Inferior parietal cortex (tissue), 1 donor: ENCODE measurements at regions not wholly inside any gene's neighbourhood (a gene's known extent, or its start where the extent isn't known, plus 50 kb on each side); places are given as distances from the start of the nearest gene placed in this dataset.

Source experiments
- DNase-seq: peaks from one replicate; pipeline ENCODE4 v3.0.0-alpha.2; 2016; ENCODE audit errors: extremely low spot score

DNA sequence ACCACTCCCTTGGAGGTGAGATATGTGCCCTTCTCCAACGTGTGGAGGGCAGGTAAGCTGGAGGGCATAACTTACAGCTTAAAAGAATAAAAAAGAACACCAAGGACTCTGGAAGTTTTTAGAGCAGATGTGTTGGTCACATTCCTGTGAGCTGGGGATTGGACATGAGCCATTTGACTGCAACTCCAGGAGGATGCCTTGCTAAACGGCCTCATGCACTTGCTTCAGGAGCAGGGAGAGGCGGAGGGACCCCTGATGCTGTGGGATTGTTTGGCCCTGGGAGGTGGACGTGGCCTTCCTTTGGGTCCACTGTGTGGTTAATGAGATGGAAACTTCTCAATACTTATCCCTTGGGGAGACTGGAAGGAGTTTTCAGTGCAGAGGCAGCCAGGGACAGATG is 185.6 kb downstream of the RHOU start:
- no peak for DNase-seq

GRCh38 chr1:228921481-228921880 is 186.2 kb downstream of the RHOU start:
- DNase-seq, result no peak

DNA sequence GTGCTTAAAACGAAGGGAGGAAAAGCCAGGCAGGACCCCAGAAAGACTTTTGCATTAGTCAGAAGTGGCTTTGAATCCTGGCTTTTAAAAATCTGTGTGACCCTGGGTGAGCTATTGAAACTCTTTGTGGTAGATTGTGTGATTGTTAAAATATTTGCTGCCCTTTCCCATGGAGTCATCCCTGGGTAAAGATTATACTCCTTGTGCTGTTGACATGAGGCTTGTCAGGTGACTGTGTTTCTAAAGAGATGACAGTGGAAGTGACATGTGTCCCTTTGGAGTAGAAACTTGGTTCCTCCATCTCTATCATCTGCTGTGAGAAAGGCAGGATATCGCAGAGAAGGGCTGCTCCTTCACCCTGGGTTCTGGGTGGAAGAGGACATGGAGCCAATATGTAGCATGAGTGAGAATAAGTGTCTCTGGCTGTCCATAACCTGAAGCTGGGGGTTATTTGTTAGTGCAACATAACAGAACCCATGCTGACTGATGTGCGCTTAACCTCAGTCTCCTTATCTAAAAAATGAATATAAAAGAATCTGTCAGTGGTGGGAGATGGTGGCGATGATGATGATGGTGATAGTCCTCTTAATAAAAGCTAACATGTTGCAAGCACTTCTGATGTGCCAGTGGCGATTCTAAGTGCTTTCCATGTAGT is 187.6 kb downstream of the RHOU start:
- no peak for DNase-seq

DNA sequence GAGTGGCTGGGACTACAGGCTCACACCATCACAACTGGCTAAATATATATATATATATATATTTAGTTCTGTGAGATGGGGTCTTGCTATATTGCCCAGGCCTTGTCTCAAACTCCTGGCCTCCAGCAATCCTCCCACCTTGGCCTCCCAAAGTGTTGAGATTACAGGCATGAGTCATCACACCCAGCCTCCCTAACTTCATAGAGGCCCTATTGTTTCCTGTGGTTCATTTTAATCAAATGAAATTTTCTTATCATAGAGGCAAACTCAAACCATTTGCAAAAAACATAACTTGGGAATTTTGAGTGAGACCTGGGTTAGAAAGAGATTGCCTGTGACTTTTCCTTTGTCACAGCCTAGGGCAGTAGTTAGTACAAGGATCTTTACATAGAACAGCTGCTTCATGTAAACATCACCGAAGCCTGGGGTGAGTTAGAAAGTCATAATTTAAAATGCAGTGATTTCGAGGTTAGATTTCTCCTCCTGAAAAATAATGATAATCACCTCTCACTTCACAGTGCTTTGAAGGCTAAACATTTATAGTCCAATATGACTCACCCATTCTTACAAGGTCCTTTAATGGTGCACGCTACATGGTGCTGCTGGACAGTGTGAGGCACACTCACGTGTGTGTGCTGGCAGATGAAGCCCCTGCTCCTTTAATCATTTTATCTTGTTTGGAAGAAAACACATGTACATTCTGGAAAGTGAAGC is 188.9 kb downstream of the RHOU start:
- DNase-seq, result no peak

DNA sequence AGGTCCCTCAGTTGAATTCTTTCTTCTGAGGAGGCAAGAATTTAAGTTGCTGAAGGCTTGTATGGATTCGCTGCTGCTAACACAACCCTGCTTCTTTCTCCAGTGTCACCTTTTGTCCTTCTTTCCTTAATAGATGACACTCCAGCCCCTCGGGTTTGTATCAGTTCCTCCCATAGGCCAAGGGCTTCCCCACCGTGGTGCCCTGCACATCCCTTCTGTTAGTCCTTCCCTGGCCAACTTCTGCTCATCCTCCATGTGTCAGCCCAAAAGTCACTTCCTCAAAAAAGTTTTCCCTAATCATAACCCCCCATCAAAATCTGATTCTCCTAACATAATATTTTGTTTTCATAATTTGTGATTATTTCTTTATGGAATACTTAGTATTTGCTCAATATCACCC is 190.4 kb downstream of the RHOU start:
- no peak for DNase-seq

- no peak for DNase-seq
Observed at GRCh38 chr1:228927421-228927820, 192.1 kb downstream of the RHOU start.

DNA sequence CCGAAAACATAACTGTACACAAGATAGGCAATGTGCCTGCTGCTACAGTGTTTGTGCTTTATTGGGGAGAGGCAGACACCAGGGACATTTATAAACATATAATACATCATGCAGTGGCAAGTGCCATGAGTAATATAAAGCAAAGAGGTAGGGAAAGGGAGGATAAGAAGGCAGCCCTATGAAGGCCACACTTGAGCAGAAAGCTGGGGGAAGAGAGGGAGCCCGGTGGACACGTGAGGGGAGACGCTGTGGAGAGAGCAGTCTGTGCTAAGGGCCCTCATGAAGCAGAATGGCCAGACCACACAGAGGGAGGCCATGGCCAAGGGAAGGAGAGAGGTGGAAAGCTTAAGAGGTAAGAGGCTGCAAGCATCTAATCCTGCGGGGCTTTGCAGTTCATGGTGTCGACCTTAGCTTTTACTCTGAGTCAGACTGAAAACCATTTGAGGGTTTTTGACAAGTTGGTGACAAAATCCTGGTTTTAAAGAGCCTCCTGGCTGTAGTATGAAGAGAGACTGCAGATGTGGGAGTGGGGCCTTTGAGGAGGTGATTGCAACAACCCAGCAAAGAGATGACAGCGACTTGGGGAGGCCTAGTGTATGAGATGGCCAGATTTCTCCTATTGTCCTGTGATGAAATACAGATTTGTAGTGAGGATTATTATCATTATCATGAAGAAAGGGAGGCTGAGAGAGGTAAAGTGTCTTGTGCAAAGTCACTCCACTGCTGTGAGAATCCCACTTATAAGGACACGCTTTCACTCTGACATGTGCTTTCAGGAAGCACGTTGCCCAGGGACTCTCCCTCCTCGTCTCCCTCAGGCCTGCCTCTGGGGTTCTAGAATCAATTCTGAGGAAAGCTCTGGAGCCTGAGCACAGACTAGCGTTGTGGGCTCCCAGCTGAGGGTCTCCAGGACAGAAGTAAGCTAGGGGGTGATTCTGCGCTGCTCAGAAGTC is 192.9 kb downstream of the RHOU start:
- DNase-seq, result no peak

GRCh38 chr1:228929476-228930027 is 194.3 kb downstream of the RHOU start:
- DNase-seq, result no peak

DNA sequence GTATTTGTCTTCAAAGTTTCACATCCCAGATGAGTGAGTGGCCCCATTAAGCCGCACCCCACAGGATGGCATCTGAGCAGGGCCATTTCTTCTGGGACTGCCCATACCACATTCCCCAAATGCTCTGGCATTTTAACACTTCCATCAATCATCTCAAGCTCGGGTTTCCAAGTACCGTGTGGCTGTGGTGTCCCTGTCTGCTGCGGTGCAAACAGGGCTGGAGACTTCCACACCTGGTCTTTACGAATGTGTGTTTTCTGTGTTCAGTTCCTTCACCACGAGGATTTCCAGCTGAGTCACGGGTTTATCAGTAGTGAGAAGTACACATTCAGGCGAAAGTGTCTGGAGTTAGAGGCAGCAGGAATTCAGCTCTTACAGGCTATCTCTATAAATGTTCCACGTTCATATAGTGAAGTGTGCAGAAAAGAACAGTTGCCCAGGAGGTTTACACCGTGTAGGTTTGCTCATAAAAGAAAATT is 195.2 kb downstream of the RHOU start:
- no peak for DNase-seq

GRCh38 chr1:228933753-228934152 is 198.5 kb downstream of the RHOU start:
- no peak for DNase-seq

DNA sequence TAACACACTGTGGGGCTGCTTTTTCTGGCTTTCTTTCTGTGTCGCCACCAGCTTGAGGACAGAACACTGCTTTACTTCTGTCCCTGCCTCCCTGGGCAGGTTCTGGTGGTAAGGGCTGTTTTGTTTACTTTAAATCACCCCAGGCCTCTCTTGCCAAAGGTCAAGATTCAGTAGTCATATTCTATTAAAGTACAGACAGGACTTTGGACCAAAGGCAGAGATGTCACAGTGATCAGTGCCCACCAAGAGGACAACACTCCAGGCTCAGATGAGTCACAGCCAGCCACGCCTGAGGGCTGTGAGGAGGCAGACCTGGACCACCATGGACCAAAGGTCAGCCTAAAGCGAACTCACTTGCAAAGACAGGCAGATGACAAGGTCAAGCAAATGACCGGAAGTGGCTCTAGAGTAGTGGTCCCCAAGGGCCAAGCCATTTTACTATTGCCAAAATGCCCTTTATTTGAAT is 200.0 kb downstream of the RHOU start:
- no peak for DNase-seq

DNA sequence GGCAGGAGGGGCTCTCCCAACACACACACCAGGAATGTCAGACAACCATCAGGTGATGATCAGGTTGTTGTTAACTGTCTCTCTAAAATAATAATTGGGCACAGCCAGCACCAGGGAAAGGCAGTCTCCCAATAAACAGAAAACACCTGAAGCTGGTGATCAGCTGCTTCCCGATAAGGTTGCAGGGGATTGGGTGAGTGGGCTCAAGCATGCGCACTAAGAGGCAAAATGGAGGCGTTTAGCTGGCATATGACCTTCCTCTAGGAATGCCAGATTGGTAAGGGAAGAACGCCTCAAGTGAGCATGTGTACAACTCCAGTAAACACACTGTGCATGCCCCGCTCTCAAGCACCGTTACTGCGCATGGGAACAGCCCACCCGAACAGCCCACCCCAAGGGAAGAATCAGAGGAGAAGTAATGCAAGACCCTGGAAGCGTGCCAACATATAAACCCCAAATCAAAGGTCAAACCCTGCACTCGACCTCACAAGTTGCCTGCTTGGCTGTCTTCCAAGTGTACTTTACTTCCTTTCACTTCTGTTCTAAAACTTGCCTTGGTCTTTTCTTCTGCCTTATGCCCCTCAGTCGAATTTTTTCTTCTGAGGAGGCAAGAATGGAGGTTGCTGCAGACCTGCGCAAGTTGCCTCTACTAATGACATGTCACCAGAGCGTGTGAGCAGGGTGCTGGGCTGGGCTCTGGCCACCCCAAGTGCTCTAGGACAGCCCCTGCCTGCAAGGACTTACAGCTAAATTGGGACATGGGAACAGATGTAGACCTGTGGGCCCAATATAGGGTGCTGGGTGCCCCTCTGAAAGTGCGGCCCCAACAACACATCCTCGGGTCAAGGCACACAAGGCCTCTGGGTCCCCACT is 200.8 kb downstream of the RHOU start:
- DNase-seq, result no peak

- DNase-seq, result no peak
Observed at GRCh38 chr1:228936881-228937280, 201.6 kb downstream of the RHOU start.

DNA sequence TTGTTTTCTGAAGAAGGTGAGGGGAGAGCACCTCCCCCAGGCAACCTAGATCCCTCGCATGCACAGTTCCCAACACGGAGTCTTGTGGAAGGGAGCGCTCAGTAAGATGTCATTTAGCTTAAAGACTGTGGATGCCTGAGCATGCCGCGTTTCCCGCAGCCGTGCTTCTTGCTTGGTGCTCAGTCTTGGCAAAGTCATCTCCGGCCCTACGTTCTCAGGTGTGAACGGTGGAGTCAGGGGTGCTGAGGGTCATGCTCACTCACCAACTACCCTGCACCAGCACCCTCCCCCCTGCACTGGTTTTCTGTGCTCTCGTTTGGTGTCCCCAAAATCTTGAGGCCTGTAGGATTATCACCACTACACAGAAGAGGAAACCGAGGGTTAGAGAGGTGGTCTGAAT is 202.1 kb downstream of the RHOU start:
- no peak for DNase-seq

GRCh38 chr1:228937851-228938536 is 202.7 kb downstream of the RHOU start:
- peak; percentile 21 for DNase-seq

- no peak for DNase-seq
Observed at GRCh38 chr1:228938537-228938901, 203.2 kb downstream of the RHOU start.

- no peak for DNase-seq
Observed at GRCh38 chr1:228939001-228939691, 203.9 kb downstream of the RHOU start.

DNA sequence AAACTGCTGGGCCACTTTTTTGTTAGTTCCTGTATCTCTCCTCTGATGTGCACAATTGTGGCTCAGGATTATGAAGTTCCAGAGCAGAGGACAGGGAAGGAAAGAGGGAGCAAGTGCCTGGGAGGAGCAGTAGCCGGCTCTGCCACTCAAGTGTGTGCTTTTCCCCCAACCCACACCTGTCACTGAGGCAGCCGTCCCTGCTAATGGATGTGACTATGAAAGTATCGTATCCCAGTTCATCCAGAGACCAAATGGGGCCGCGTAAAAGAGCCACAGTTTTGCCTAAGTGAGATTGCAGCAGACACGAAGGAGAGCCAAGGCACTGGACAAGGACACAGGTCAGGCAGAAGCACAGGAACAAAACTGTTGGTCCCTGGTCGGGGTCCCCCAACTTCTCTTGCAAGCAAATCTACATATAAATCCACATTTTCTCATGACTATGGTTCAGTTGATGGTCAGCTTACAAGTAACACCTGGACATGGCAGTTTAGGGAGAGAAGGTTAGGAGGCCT is 204.7 kb downstream of the RHOU start:
- no peak for DNase-seq

- DNase-seq, result no peak
Observed at GRCh38 chr1:228940526-228940925, 205.2 kb downstream of the RHOU start.

GRCh38 chr1:228940926-228941325 is 205.6 kb downstream of the RHOU start:
- no peak for DNase-seq
